MM.1S (cell line): ENCODE measurements at regions not wholly inside any gene's neighbourhood (a gene's known extent, or its start where the extent isn't known, plus 50 kb on each side); places are given as distances from the start of the nearest gene placed in this dataset.

Source experiments
- DNase-seq: peaks from one replicate; pipeline ENCODE4 v3.0.0-alpha.2; 2015
- H2AFZ ChIP-seq: fragments of 300-600 bp; sonication (generic); 2 replicates; pipeline ENCODE4 v1.6.0; 2016; ENCODE audit warnings: antibody characterized with exemption, low read length
- H3F3A ChIP-seq: fragments of 300-600 bp; sonication (generic); 2 replicates; pipeline ENCODE4 v1.6.1; 2016; ENCODE audit warnings: mild to moderate bottlenecking, antibody characterized with exemption, low read length, moderate library complexity, mixed read lengths; ENCODE audit not compliant: insufficient read depth
- H3K27ac ChIP-seq: fragments of 300-600 bp; sonication (generic); 2 replicates; pipeline ENCODE4 v1.5.1; 2016; ENCODE audit warnings: mild to moderate bottlenecking, low read length
- H3K27me3 ChIP-seq: fragments of 300-600 bp; sonication (generic); replicated peaks from 2 replicates; pipeline ENCODE4 v1.6.0; 2016; ENCODE audit warnings: low read length; ENCODE audit not compliant: insufficient read depth
- H3K36me3 ChIP-seq: fragments of 300-600 bp; sonication (generic); replicated peaks from 2 replicates; pipeline ENCODE4 v1.6.1; 2016; ENCODE audit warnings: mild to moderate bottlenecking, low read length, mixed read lengths; ENCODE audit not compliant: insufficient read depth
- H3K4me1 ChIP-seq: fragments of 300-600 bp; sonication (generic); 2 replicates; pipeline ENCODE4 v1.6.1; 2016; ENCODE audit warnings: low read length, mixed read lengths
- H3K4me2 ChIP-seq: fragments of 300-600 bp; sonication (generic); 2 replicates; pipeline ENCODE4 v1.6.0; 2016; ENCODE audit warnings: low read depth, low read length
- H3K4me3 ChIP-seq: fragments of 300-600 bp; sonication (generic); 2 replicates; pipeline ENCODE4 v1.5.1; 2016; ENCODE audit warnings: low read length, mixed read lengths
- H3K79me2 ChIP-seq: fragments of 300-600 bp; sonication (generic); 2 replicates; pipeline ENCODE4 v1.6.1; 2016; ENCODE audit warnings: mixed run types, low read length, mixed read lengths
- H3K9ac ChIP-seq: fragments of 300-600 bp; sonication (generic); 2 replicates; pipeline ENCODE4 v1.6.1; 2016; ENCODE audit warnings: low read length, mixed read lengths
- H3K9me2 ChIP-seq: fragments of 300-600 bp; sonication (generic); replicated peaks from 2 replicates; pipeline ENCODE4 v1.6.1; 2016; ENCODE audit warnings: mild to moderate bottlenecking, low read length, mixed read lengths; ENCODE audit not compliant: insufficient read depth
- H3K9me3 ChIP-seq: fragments of 300-600 bp; sonication (generic); replicated peaks from 2 replicates; pipeline ENCODE4 v1.6.1; 2016; ENCODE audit warnings: mild to moderate bottlenecking, low read length, mixed read lengths; ENCODE audit not compliant: insufficient read depth
- H4K20me1 ChIP-seq: fragments of 300-600 bp; sonication (generic); 2 replicates; pipeline ENCODE4 v1.6.1; 2016; ENCODE audit warnings: mild to moderate bottlenecking, low read length, moderate library complexity, mixed read lengths; ENCODE audit not compliant: insufficient read depth
- CTCF ChIP-seq: fragments of 300-600 bp; sonication (generic); IDR thresholded peaks from 2 replicates; pipeline ENCODE4 v1.5.1; 2016; ENCODE audit warnings: antibody characterized with exemption, low read length, mixed read lengths
- EZH2 ChIP-seq: fragments of 300-600 bp; sonication (generic); optimal IDR thresholded peaks from 2 replicates; pipeline ENCODE3; 2017; ENCODE audit warnings: low read depth, mild to moderate bottlenecking, antibody characterized with exemption, low read length, mixed read lengths
- EZH2phosphoT487 ChIP-seq: fragments of 300-600 bp; sonication (generic); IDR thresholded peaks from 2 replicates; pipeline ENCODE4 v1.6.1; 2018; ENCODE audit warnings: antibody characterized with exemption, low read length

- Histone ChIP-seq H3K27me3 (no peaks in the 10 kb centered on the region), H3K27ac (no peak overlapping the region), H4K20me1 (no peaks in the 10 kb centered on the region)
These were observed 121.2 kb downstream of the DUSP10 start for GRCh38 chr1:221620437-221621384.

GRCh38 chr1:221621683-221622082 is 120.2 kb downstream of the DUSP10 start:
- no peak for TF ChIP-seq EZH2
- TF ChIP-seq CTCF, result no peak
- no peak for TF ChIP-seq EZH2phosphoT487
- Histone ChIP-seq H3K9ac (no peak overlapping the region), H2AFZ (no peak overlapping the region), H3K4me3 (no peak overlapping the region), H3K27me3 (no peaks in the 10 kb centered on the region), H3F3A (no peaks in the 10 kb centered on the region), H3K4me1 (no peaks in the 10 kb centered on the region), H3K9me3 (no peaks in the 10 kb centered on the region), H3K36me3 (no peaks in the 10 kb centered on the region), H3K27ac (no peak overlapping the region), H3K4me2 (no peak overlapping the region), H4K20me1 (no peaks in the 10 kb centered on the region), H3K9me2 (no peaks in the 10 kb centered on the region), H3K79me2 (no peaks in the 10 kb centered on the region)
- no peak for DNase-seq

More at GRCh38 chr1:221620437-221621384, 121.2 kb downstream of the DUSP10 start:
- H2AFZ ChIP-seq, result no peak overlapping the region
- H3K36me3 ChIP-seq, result no peaks in the 10 kb centered on the region
- no peak for TF ChIP-seq CTCF
- TF ChIP-seq EZH2, result no peak
- TF ChIP-seq EZH2phosphoT487, result no peak
- H3K79me2 ChIP-seq, result no peaks in the 10 kb centered on the region
- no peak for DNase-seq
- no peaks in the 10 kb centered on the region for H3F3A ChIP-seq
- no peak overlapping the region for H3K4me2 ChIP-seq
- no peaks in the 10 kb centered on the region for H3K4me1 ChIP-seq
- H3K9me3 ChIP-seq, result no peaks in the 10 kb centered on the region
- H3K9me2 ChIP-seq, result no peaks in the 10 kb centered on the region
- H3K4me3 ChIP-seq, result no peak overlapping the region
- H3K9ac ChIP-seq, result no peak overlapping the region

GRCh38 chr1:221622389-221622788 is 119.5 kb downstream of the DUSP10 start:
- no peak overlapping the region for H3K4me3 ChIP-seq
- no peak for TF ChIP-seq EZH2
- no peaks in the 10 kb centered on the region for H4K20me1 ChIP-seq
- no peak overlapping the region for H2AFZ ChIP-seq
- no peak overlapping the region for H3K4me2 ChIP-seq
- no peak overlapping the region for H3K9ac ChIP-seq
- DNase-seq, result no peak
- H3K79me2 ChIP-seq, result no peaks in the 10 kb centered on the region
- H3K4me1 ChIP-seq, result no peaks in the 10 kb centered on the region
- no peak overlapping the region for H3K27ac ChIP-seq
- no peaks in the 10 kb centered on the region for H3K9me2 ChIP-seq
- H3F3A ChIP-seq, result no peaks in the 10 kb centered on the region
- no peaks in the 10 kb centered on the region for H3K27me3 ChIP-seq
- H3K9me3 ChIP-seq, result no peaks in the 10 kb centered on the region
- no peaks in the 10 kb centered on the region for H3K36me3 ChIP-seq

- Histone ChIP-seq H3K9me3 (no peaks in the 10 kb centered on the region), H4K20me1 (no peaks in the 10 kb centered on the region), H3K4me3 (no peak overlapping the region), H3K27ac (no peak overlapping the region), H3K27me3 (no peaks in the 10 kb centered on the region), H3K9ac (no peak overlapping the region), H3K79me2 (no peaks in the 10 kb centered on the region), H3K4me2 (no peak overlapping the region), H3K4me1 (no peaks in the 10 kb centered on the region), H3F3A (no peaks in the 10 kb centered on the region), H2AFZ (no peak overlapping the region), H3K36me3 (no peaks in the 10 kb centered on the region), H3K9me2 (no peaks in the 10 kb centered on the region)
- TF ChIP-seq EZH2, result no peak
- TF ChIP-seq CTCF, result no peak
- no peak for TF ChIP-seq EZH2phosphoT487
- DNase-seq, result no peak
These were observed 116.9 kb downstream of the DUSP10 start for GRCh38 chr1:221625026-221625425.
